ENCODE measurements at regions not wholly inside any gene's neighbourhood (a gene's known extent, or its start where the extent isn't known, plus 50 kb on each side); places are given as distances from the start of the nearest gene placed in this dataset.
A peak's percentile ranks its signal among the peaks of the same experiment; 100 is the strongest.

- DNase-seq: no peak
Observed at GRCh38 chr12:92650228-92650822, 52.5 kb upstream of the PLEKHG7 start.

GRCh38 chr12:92649511-92650227 is 53.1 kb upstream of the PLEKHG7 start:
- DNase-seq: peak; percentile 69 to 82 (median 69)

GRCh38 chr12:92648242-92649031 is 54.4 kb upstream of the PLEKHG7 start:
- no peak for DNase-seq

- peak in 1 of 3 donors; percentile 27 for DNase-seq
Observed at GRCh38 chr12:92641291-92641690, 61.5 kb upstream of the PLEKHG7 start.

- DNase-seq: no peak
Observed at GRCh38 chr12:92640691-92641090, 62.1 kb upstream of the PLEKHG7 start.

GRCh38 chr12:92639017-92639416 is 63.8 kb upstream of the PLEKHG7 start:
- DNase-seq: no peak

GRCh38 chr12:92634730-92635129 is 68.1 kb upstream of the PLEKHG7 start:
- DNase-seq: peak in 1 of 3 donors; percentile 25

GRCh38 chr12:92634202-92634601 is 68.6 kb upstream of the PLEKHG7 start:
- DNase-seq: no peak

- no peak for DNase-seq
Observed at GRCh38 chr12:92630968-92631367, 71.8 kb upstream of the PLEKHG7 start.

- DNase-seq: peak in 2 of 3 donors; percentile 54 to 64
Observed at GRCh38 chr12:92629349-92630065, 73.3 kb upstream of the PLEKHG7 start.

GRCh38 chr12:92628476-92628875 is 74.3 kb upstream of the PLEKHG7 start:
- DNase-seq: no peak

- DNase-seq: no peak
Observed at GRCh38 chr12:92627511-92627910, 75.3 kb upstream of the PLEKHG7 start.

GRCh38 chr12:92625639-92626310 is 77.0 kb upstream of the PLEKHG7 start:
- DNase-seq: no peak

- no peak for DNase-seq
Observed at GRCh38 chr12:92624236-92624635, 78.6 kb upstream of the PLEKHG7 start.

- DNase-seq: no peak
Observed at GRCh38 chr12:92623386-92623785, 79.4 kb upstream of the PLEKHG7 start.

GRCh38 chr12:92621833-92622232 is 81.0 kb upstream of the PLEKHG7 start:
- no peak for DNase-seq

GRCh38 chr12:92621312-92621711 is 81.5 kb upstream of the PLEKHG7 start:
- DNase-seq: no peak

GRCh38 chr12:92619730-92620684 is 82.8 kb upstream of the PLEKHG7 start:
- DNase-seq: no peak

GRCh38 chr12:92619026-92619425 is 83.8 kb upstream of the PLEKHG7 start:
- no peak for DNase-seq

- DNase-seq: no peak
Observed at GRCh38 chr12:92615703-92616102, 87.1 kb upstream of the PLEKHG7 start.
